ENCODE measurements at regions not wholly inside any gene's neighbourhood (a gene's known extent, or its start where the extent isn't known, plus 50 kb on each side); places are given as distances from the start of the nearest gene placed in this dataset.

GRCh38 chr14:22699801-22700564, 55.8 kb upstream of the OR6J1 start:
- Histone ChIP-seq H3K27me3 (no peaks in the 10 kb centered on the region), H3K4me1 (peaks cover 0 to 10% (median 3%) of the 10 kb centered on the region in 4 donors), H3K27ac (peak overlapping the region in 1 of 5 donors; percentile 35), H3K9me3 (no peaks in the 10 kb centered on the region), H3K36me3 (no peaks in the 10 kb centered on the region), H3K4me3 (no peak overlapping the region)
- 51 to 69% (median 62%) methylated on average over 8 of the region's 8 CpGs for WGBS, 5 donors
- peak in 1 of 2 donors; percentile 17 for DNase-seq
- TF ChIP-seq POLR2AphosphoS5 (IDR thresholded peaks at IDR 0.05) (peak in 1 of 3 donors; percentile 11), CTCF (IDR thresholded peaks at IDR 0.05) (no peak), EP300 (IDR thresholded peaks at IDR 0.05) (no peak), POLR2A (IDR thresholded peaks at IDR 0.05) (no peak)
- intact Hi-C loops (cut with DNase I; ENCODE audit: low total_unique reads), result loop anchor here (10.0 kb wide), 1 partner anchor 1895 kb away; no protein-coding TSS in a partner anchor

- WGBS, 5 donors, result 68 to 76% (median 72%) methylated on average over 9 of the region's 9 CpGs
- Histone ChIP-seq H3K4me3 (peak overlapping the region; percentile 20 to 45 (median 37)), H3K36me3 (no peaks in the 10 kb centered on the region), H3K9me3 (no peaks in the 10 kb centered on the region), H3K27ac (no peak overlapping the region), H3K4me1 (peaks cover 0 to 13% (median 6%) of the 10 kb centered on the region in 4 donors), H3K27me3 (peaks cover 0 to 39% (median 0%) of the 10 kb centered on the region in 3 donors)
- intact Hi-C loops (cut with DNase I; ENCODE audit: low total_unique reads), result no loop called here
- no peak for DNase-seq
- TF ChIP-seq EP300 (IDR thresholded peaks at IDR 0.05), result no peak
- TF ChIP-seq POLR2AphosphoS5 (IDR thresholded peaks at IDR 0.05), result no peak
- TF ChIP-seq POLR2A (IDR thresholded peaks at IDR 0.05), result no peak
These were observed 52.9 kb upstream of the OXA1L start for GRCh38 chr14:22713631-22713950.

- Histone ChIP-seq H3K27ac (no peak overlapping the region), H3K9me3 (no peaks in the 10 kb centered on the region), H3K27me3 (peaks cover 0 to 22% (median 0%) of the 10 kb centered on the region in 3 donors), H3K36me3 (no peaks in the 10 kb centered on the region), H3K4me1 (peaks cover 0 to 13% (median 6%) of the 10 kb centered on the region in 4 donors), H3K4me3 (no peak overlapping the region)
- intact Hi-C loops (cut with DNase I; ENCODE audit: low total_unique reads), result no loop called here
- WGBS, 5 donors, result 70 to 88% (median 77%) methylated on average over 6 to 8 of the region's 8 CpGs
- DNase-seq, result no peak
- TF ChIP-seq POLR2A (IDR thresholded peaks at IDR 0.05), result no peak
- TF ChIP-seq EP300 (IDR thresholded peaks at IDR 0.05), result no peak
- no peak for TF ChIP-seq POLR2AphosphoS5 (IDR thresholded peaks at IDR 0.05)
- no peak for TF ChIP-seq CTCF (IDR thresholded peaks at IDR 0.05)
These were observed 51.2 kb upstream of the OXA1L start for GRCh38 chr14:22715186-22715812.

GRCh38 chr14:22715890-22716289, 50.6 kb upstream of the OXA1L start:
- intact Hi-C loops (cut with DNase I; ENCODE audit: low total_unique reads), result no loop called here
- 41 to 73% (median 55%) methylated on average over 1 of the region's 1 CpG for WGBS, 5 donors
- peaks cover 0 to 13% (median 6%) of the 10 kb centered on the region in 4 donors for H3K4me1 ChIP-seq
- H3K27ac ChIP-seq, result no peak overlapping the region
- no peak for DNase-seq
- peaks cover 0 to 16% (median 0%) of the 10 kb centered on the region in 3 donors for H3K27me3 ChIP-seq
- no peaks in the 10 kb centered on the region for H3K36me3 ChIP-seq
- TF ChIP-seq CTCF (IDR thresholded peaks at IDR 0.05) (no peak), POLR2AphosphoS5 (IDR thresholded peaks at IDR 0.05) (no peak), EP300 (IDR thresholded peaks at IDR 0.05) (no peak), POLR2A (IDR thresholded peaks at IDR 0.05) (no peak)
- H3K9me3 ChIP-seq, result no peaks in the 10 kb centered on the region
- H3K4me3 ChIP-seq, result no peak overlapping the region
